ENCODE measurements at regions not wholly inside any gene's neighbourhood (a gene's known extent, or its start where the extent isn't known, plus 50 kb on each side); places are given as distances from the start of the nearest gene placed in this dataset.

DNA sequence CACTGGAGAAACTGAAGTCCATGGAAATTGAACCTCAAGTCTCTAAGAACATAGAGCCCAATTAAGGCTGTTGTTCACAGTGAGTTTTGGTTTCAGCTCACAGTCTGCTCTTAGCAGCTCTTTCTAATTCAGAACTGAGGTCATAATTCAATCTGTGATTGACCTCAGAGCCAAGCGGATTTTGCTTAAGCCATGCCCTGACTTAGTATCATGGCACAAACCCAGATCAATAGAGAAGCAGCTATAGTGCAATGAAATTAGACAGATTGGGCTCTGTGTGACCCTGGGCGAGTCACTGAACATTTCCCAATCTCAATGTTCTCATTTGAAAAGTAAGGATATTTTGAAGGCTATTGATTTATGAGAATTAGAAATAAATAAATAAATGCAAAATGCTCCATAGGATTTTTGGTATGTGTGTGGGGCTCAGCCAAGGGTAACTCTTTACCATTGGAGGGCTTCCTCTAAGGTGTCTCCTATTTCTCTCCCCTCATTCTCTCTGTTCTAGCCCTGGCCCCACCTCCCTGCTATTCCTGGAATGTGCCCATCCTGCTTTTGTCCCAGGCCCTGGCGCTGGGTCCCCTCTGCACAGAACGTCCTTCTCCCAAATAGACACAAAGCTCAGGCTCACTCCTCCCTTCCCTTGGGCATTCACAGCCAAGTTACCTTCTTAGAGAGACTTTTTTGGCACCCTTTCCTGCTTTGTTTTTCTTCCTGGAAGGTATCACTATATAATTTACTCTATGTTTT, 239.6 kb downstream of the LPIN1 start:
- H3K27me3 ChIP-seq (ENCODE audit: control insufficient read depth, insufficient read depth, low read length), result no peaks in the 10 kb centered on the region
- H3K27ac ChIP-seq (ENCODE audit: low read depth, low read length), result no peak overlapping the region
- peaks cover 15% of the 10 kb centered on the region for H3K4me1 ChIP-seq (ENCODE audit: control insufficient read depth, insufficient read depth, low read length)
- DNase-seq (ENCODE audit: low read depth in 4 of 6, low spot score in 6 of 6), result no peak
- H3K4me3 ChIP-seq (ENCODE audit: low read depth, low read length), result no peak overlapping the region
- H3K9me3 ChIP-seq (ENCODE audit: control insufficient read depth, insufficient read depth, low read length), result no peaks in the 10 kb centered on the region
- no CpG with 5 or more reads among the region's 4 CpGs for WGBS (ENCODE audit: insufficient coverage)
- H3K36me3 ChIP-seq (ENCODE audit: control insufficient read depth, insufficient read depth, low read length), result no peaks in the 10 kb centered on the region

DNA sequence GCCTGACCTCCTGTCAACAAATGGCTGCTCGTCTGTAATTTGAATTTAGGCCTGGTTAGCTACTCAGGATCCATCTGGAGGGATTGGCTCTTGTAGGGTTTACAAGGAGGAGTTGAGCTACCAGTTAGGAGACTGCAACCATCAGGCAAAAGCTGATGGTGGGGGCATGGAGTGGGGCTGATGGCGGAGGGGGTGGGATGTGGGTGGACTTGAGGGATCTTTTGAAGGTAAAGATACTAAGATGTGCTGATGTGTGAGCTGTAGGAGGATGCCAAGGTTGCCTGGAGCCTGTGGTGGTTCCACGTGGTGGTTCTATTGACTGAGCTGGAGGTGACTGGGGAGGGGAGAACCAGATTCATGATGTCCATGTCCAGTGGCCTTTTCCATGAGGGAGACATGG, 240.7 kb downstream of the LPIN1 start:
- Histone ChIP-seq H3K27me3 (ENCODE audit: control insufficient read depth, insufficient read depth, low read length) (no peaks in the 10 kb centered on the region), H3K4me1 (ENCODE audit: control insufficient read depth, insufficient read depth, low read length) (peaks cover 15% of the 10 kb centered on the region), H3K4me3 (ENCODE audit: low read depth, low read length) (no peak overlapping the region), H3K27ac (ENCODE audit: low read depth, low read length) (no peak overlapping the region), H3K36me3 (ENCODE audit: control insufficient read depth, insufficient read depth, low read length) (no peaks in the 10 kb centered on the region), H3K9me3 (ENCODE audit: control insufficient read depth, insufficient read depth, low read length) (no peaks in the 10 kb centered on the region)
- DNase-seq (ENCODE audit: low read depth in 4 of 6, low spot score in 6 of 6), result no peak
- WGBS (ENCODE audit: insufficient coverage), result 93% methylated on average over 3 of the region's 3 CpGs

DNA sequence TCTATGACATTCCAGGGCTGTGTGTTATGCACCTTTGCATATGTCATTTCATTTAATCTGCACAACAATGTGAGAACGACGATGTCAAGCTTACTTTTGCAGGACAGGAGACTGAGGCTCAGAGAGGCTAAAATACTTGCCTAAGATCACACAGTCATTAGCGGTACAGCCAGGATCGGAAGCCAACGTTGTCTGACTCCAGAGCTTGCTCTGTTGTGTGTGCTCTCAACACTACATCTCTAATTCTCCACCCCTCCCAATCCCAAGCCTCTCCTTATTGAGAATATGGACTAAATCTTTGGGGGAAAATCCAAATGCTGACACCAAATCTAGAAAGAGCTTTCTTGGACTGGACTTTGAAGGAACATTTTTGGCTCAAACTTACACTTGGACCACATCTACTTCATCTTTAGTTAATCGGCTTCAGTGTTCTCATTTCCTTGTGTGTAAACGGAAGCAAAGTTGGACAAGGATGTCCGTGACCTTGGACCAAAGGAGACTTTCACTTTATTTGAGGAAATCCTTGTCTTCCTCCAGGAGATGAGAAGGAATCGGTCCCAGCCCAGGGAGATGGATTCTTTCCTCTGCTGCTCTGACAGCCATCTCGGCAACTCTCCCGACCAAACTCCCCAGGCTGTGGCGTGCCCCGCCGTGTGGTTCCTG, 242.4 kb downstream of the LPIN1 start:
- Histone ChIP-seq H3K4me3 (ENCODE audit: low read depth, low read length) (no peak overlapping the region), H3K4me1 (ENCODE audit: control insufficient read depth, insufficient read depth, low read length) (peaks cover 10% of the 10 kb centered on the region), H3K9me3 (ENCODE audit: control insufficient read depth, insufficient read depth, low read length) (no peaks in the 10 kb centered on the region), H3K27ac (ENCODE audit: low read depth, low read length) (no peak overlapping the region), H3K27me3 (ENCODE audit: control insufficient read depth, insufficient read depth, low read length) (no peaks in the 10 kb centered on the region), H3K36me3 (ENCODE audit: control insufficient read depth, insufficient read depth, low read length) (no peaks in the 10 kb centered on the region)
- 91% methylated on average over 5 of the region's 14 CpGs for WGBS (ENCODE audit: insufficient coverage)
- no peak for DNase-seq (ENCODE audit: low read depth in 4 of 6, low spot score in 6 of 6)

DNA sequence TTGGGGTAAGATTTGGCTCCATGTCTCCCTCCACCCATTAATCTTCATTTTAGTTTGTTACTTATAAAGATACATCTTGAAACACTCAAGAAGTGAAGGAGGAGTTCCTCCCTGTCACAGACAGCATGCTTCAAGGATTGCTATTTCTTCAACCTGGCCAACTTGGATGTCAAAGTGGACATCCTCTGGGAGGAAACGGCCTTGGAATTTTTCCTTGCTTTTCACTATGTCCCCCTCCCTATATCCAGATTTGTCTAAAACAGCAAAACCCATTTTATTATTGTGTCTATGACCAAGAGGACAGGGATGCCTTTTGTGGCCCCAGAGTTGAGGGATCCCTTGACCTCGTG, 242.9 kb downstream of the LPIN1 start:
- WGBS (ENCODE audit: insufficient coverage), result 100% methylated on average over 1 of the region's 2 CpGs
- Histone ChIP-seq H3K27me3 (ENCODE audit: control insufficient read depth, insufficient read depth, low read length) (no peaks in the 10 kb centered on the region), H3K9me3 (ENCODE audit: control insufficient read depth, insufficient read depth, low read length) (no peaks in the 10 kb centered on the region), H3K4me1 (ENCODE audit: control insufficient read depth, insufficient read depth, low read length) (peaks cover 7% of the 10 kb centered on the region), H3K4me3 (ENCODE audit: low read depth, low read length) (no peak overlapping the region), H3K36me3 (ENCODE audit: control insufficient read depth, insufficient read depth, low read length) (no peaks in the 10 kb centered on the region), H3K27ac (ENCODE audit: low read depth, low read length) (no peak overlapping the region)
- DNase-seq (ENCODE audit: low read depth in 4 of 6, low spot score in 6 of 6), result no peak

DNA sequence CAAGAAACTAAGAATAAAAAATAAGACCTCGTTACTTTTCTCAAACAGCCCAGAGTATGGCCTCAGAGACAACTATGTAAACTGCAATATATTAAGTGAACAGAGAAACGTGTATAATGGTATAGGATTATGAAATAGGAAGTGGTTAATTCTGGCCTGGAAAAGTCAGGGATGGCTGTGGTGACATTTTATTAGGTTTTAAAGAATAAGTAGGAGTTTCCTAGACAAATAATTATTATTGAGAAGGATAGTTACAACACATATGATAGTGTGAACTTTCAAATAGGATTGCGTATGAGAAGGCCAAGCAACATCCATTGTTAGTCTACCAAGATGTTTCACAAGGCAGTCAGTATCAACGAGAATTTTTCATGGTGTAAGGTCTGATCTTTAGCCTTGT, 244.1 kb downstream of the LPIN1 start:
- no peak overlapping the region for H3K27ac ChIP-seq (ENCODE audit: low read depth, low read length)
- DNase-seq (ENCODE audit: low read depth in 4 of 6, low spot score in 6 of 6), result no peak
- no peaks in the 10 kb centered on the region for H3K4me1 ChIP-seq (ENCODE audit: control insufficient read depth, insufficient read depth, low read length)
- no peaks in the 10 kb centered on the region for H3K27me3 ChIP-seq (ENCODE audit: control insufficient read depth, insufficient read depth, low read length)
- H3K9me3 ChIP-seq (ENCODE audit: control insufficient read depth, insufficient read depth, low read length), result no peaks in the 10 kb centered on the region
- no peaks in the 10 kb centered on the region for H3K36me3 ChIP-seq (ENCODE audit: control insufficient read depth, insufficient read depth, low read length)
- no peak overlapping the region for H3K4me3 ChIP-seq (ENCODE audit: low read depth, low read length)
- 83% methylated on average over 1 of the region's 4 CpGs for WGBS (ENCODE audit: insufficient coverage)

DNA sequence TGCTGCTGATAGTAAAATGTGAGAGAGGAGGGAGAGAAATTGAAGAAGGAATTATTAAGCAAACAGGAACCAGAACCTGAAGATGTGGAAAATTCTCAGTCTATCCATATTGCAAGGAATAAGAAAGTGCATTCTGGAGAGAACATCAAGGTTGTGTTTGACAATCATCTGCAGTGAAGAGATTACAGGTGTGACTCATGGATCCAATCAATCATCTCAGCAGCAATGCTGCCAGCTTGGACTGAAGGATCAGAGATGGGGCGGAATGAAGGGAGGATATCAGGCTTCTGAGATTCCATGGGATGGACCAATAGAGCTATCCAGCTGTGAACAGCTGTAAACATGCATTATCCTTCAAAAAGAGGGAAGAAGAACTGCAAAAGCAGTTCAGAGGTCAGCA, 247.3 kb downstream of the LPIN1 start:
- WGBS (ENCODE audit: insufficient coverage), result 100% methylated on average over 1 of the region's 1 CpG
- Histone ChIP-seq H3K36me3 (ENCODE audit: control insufficient read depth, insufficient read depth, low read length) (no peaks in the 10 kb centered on the region), H3K4me3 (ENCODE audit: low read depth, low read length) (no peak overlapping the region), H3K27ac (ENCODE audit: low read depth, low read length) (no peak overlapping the region), H3K27me3 (ENCODE audit: control insufficient read depth, insufficient read depth, low read length) (no peaks in the 10 kb centered on the region), H3K4me1 (ENCODE audit: control insufficient read depth, insufficient read depth, low read length) (no peaks in the 10 kb centered on the region), H3K9me3 (ENCODE audit: control insufficient read depth, insufficient read depth, low read length) (no peaks in the 10 kb centered on the region)
- DNase-seq (ENCODE audit: low read depth in 4 of 6, low spot score in 6 of 6), result no peak

DNA sequence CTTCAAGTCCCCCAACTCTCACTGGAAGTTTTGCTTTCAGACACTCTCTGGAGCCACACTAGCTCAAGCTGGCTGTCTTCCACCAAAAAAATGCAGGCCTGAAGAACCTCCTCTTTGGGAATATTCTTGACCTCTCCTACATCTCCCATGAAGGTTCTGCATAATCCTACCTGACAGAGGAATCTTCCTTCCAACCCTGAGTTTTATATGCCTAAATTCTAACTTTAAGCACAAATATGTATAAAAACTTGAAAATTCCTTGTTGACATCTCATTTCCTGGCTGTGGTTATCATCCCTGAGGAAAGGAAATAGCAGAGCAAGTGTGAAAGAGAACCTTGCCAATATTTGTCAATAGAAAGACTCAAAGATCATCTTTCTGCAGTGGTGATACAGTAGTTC, 249.0 kb downstream of the LPIN1 start:
- DNase-seq (ENCODE audit: low read depth in 4 of 6, low spot score in 6 of 6), result no peak
- Histone ChIP-seq H3K4me1 (ENCODE audit: control insufficient read depth, insufficient read depth, low read length) (no peaks in the 10 kb centered on the region), H3K27me3 (ENCODE audit: control insufficient read depth, insufficient read depth, low read length) (no peaks in the 10 kb centered on the region), H3K27ac (ENCODE audit: low read depth, low read length) (no peak overlapping the region), H3K4me3 (ENCODE audit: low read depth, low read length) (no peak overlapping the region), H3K36me3 (ENCODE audit: control insufficient read depth, insufficient read depth, low read length) (no peaks in the 10 kb centered on the region), H3K9me3 (ENCODE audit: control insufficient read depth, insufficient read depth, low read length) (no peaks in the 10 kb centered on the region)

DNA sequence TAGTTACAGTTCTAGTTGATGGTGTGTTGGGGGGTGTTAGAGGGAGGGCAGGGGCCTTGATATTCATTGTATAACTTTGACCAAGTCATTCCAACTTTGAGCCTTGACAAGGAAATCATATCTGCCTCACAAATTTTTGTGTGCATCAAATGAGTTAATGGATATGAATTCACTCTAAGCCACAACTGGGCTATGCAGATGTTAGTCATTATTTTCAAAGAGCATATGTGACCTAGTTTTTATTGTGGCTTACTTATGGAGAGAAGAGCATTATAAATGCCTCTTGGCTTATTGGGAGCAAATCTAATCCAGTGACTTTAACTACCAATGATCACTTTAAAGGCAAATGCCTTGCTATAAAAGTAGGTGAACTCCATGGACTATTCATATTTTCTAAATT, 250.2 kb downstream of the LPIN1 start:
- Histone ChIP-seq H3K4me1 (ENCODE audit: control insufficient read depth, insufficient read depth, low read length) (no peaks in the 10 kb centered on the region), H3K27ac (ENCODE audit: low read depth, low read length) (no peak overlapping the region)
- no peak for DNase-seq (ENCODE audit: low read depth in 4 of 6, low spot score in 6 of 6)

DNA sequence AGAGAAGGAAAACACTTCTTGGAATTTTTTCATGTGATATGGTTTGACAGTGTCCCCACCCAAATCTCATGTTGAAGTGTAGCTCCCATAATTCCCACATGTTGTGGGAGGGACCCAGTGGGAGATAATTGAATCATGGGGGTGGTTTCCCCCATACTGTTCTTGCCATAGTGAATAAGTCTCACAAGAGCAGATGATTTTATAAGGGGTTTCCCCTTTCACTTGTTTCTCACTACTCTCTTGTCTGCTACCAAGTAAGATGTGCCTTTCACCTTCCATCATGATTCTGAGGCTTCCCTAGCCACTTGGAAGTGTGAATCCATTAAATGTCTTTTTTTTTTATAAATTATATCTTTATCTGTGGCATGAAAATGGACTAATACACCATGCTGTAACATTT, 250.7 kb downstream of the LPIN1 start:
- no peaks in the 10 kb centered on the region for H3K27me3 ChIP-seq (ENCODE audit: control insufficient read depth, insufficient read depth, low read length)
- no peaks in the 10 kb centered on the region for H3K36me3 ChIP-seq (ENCODE audit: control insufficient read depth, insufficient read depth, low read length)
- no peaks in the 10 kb centered on the region for H3K9me3 ChIP-seq (ENCODE audit: control insufficient read depth, insufficient read depth, low read length)
- no peak overlapping the region for H3K27ac ChIP-seq (ENCODE audit: low read depth, low read length)
- no peak overlapping the region for H3K4me3 ChIP-seq (ENCODE audit: low read depth, low read length)
- no peaks in the 10 kb centered on the region for H3K4me1 ChIP-seq (ENCODE audit: control insufficient read depth, insufficient read depth, low read length)
- DNase-seq (ENCODE audit: low read depth in 4 of 6, low spot score in 6 of 6), result no peak

More for the DNA sequence above, 250.2 kb downstream of the LPIN1 start:
- Histone ChIP-seq H3K27me3 (ENCODE audit: control insufficient read depth, insufficient read depth, low read length) (no peaks in the 10 kb centered on the region), H3K4me3 (ENCODE audit: low read depth, low read length) (no peak overlapping the region), H3K36me3 (ENCODE audit: control insufficient read depth, insufficient read depth, low read length) (no peaks in the 10 kb centered on the region), H3K9me3 (ENCODE audit: control insufficient read depth, insufficient read depth, low read length) (no peaks in the 10 kb centered on the region)

DNA sequence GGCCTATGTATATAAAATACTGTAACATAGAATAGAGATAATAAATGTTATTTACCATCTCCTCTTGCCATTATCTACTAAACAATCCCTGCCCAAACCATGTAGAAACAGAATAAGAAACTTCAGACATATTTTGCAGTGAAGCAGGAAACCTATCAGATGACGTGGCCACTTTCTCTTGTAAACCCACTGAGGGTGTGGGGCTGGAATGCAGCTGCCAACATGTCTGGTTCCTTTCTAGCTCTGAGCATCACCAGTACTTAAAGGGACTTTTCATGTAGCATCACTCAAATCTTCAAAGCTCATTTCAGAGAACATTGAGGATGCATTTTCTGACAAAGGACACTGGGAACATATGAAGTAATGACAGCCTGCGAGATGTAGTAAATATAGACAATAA, 251.8 kb downstream of the LPIN1 start:
- WGBS (ENCODE audit: insufficient coverage), result no CpG with 5 or more reads among the region's 2 CpGs
- H3K36me3 ChIP-seq (ENCODE audit: control insufficient read depth, insufficient read depth, low read length), result no peaks in the 10 kb centered on the region
- H3K27me3 ChIP-seq (ENCODE audit: control insufficient read depth, insufficient read depth, low read length), result no peaks in the 10 kb centered on the region
- H3K4me3 ChIP-seq (ENCODE audit: low read depth, low read length), result no peak overlapping the region
- no peak overlapping the region for H3K27ac ChIP-seq (ENCODE audit: low read depth, low read length)
- no peaks in the 10 kb centered on the region for H3K9me3 ChIP-seq (ENCODE audit: control insufficient read depth, insufficient read depth, low read length)
- no peaks in the 10 kb centered on the region for H3K4me1 ChIP-seq (ENCODE audit: control insufficient read depth, insufficient read depth, low read length)
- no peak for DNase-seq (ENCODE audit: low read depth in 4 of 6, low spot score in 6 of 6)
